ENCODE measurements at regions not wholly inside any gene's neighbourhood (a gene's known extent, or its start where the extent isn't known, plus 50 kb on each side); places are given as distances from the start of the nearest gene placed in this dataset.
"Not testable (repeated sequence)": the region's sequence is repeated elsewhere in the genome, so short reads cannot be mapped to it uniquely, and the experiment has no call there.

DNA sequence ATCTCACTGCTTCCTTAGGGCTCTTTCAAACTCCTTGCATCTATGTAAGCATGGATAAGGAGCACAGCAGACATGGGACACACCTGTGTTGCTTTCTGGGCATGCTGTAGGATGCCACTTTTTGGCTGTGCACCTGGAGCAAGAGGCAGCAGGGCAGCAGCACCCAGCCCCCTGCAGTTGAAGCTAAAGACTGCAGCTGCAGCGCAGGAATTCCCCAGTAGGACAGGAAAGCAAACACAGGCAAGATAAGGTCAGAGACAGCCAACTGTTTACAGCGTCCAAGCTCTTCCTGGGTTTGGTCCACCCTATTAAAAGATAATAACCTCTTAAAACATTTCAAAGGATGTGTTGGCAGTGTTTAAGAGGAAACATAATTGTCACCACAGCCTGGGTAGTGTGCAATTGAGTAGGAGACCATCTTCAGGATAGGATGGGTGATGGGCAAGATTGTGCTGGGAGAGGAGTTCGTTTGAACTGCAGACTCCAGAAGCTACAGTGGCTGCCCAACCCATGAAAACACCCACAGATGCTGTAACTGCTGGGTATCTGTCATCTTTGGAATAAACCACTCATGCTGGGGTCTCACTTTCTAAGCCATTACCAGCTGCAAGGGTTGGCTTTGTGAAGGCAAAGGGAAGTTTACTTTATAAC lies 242.3 kb upstream of the PLGLB1 start:
- not testable (repeated sequence) for DNase-seq (ENCODE audit: low spot score)

DNA sequence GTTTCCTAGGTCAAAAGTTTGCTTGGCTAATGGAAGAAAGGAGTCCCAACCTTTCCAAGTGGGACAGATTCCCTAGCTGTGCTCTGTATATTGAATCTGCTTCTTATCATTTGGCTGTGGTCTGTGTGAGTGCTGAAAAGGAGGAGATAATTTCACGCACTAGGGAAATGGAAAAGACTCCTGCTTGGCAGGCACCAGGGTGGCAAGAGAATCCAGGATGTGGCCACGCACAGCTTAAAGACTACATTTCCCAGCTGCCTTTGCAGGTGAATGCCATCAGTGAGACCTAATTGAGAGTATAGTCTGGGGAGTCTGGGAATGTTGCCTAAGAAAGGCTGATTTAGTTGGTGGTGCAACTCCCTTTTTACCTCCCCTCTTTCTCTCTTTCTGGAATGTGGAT lies 253.5 kb upstream of the PLGLB1 start:
- not testable (repeated sequence) for DNase-seq (ENCODE audit: low spot score)

DNA sequence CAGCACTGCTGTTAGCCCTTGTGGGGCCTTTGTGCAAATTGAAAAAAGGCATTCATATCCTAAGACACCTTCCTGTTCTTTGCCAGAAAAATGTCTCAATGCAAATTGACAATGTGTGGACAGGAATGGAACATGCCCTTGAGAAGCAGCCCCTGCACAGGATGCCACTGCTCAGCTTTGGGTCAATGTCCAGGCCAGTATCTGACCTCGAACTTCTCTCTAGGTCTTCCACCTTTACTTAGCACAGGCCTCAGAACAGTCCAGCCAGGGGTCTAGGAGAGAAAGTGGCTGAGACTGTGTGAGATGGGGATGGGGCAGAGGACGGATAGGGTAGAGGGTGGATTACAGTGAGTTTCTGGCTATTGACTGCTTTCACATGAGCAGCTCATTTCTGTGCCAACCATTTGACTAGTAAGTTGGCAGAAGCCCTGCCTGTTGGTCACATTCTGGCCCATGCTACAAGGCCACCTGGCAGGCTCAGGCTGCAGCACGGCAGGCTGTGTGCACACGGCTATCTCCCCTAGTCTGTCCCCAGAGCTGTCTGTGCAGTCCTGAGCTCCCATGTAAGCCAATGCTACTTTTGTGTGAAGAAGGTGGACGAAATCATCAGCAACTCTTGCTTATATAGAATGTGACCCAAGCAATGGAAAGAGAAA lies 254.5 kb upstream of the PLGLB1 start:
- not testable (repeated sequence) for DNase-seq (ENCODE audit: low spot score)

DNA sequence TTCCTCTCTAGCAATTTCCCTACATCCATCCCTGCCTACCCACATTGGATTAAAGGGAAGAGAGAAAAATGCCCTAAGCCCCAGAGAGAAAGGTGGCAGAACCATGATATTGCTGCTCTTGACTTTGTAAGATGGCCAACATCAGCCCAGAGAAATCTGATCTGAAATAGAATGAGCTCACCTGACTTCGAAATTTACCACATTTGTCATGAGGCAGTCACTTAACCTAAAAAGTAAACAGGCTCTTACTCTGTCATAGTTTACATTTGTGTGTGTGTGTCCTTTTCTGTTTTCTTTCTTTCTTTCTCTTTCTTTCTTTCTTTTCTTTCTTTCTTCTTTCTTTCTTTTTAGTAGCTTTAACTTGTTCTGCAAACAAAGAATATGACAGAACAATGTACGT lies 255.0 kb upstream of the PLGLB1 start:
- not testable (repeated sequence) for DNase-seq (ENCODE audit: low spot score)

DNA sequence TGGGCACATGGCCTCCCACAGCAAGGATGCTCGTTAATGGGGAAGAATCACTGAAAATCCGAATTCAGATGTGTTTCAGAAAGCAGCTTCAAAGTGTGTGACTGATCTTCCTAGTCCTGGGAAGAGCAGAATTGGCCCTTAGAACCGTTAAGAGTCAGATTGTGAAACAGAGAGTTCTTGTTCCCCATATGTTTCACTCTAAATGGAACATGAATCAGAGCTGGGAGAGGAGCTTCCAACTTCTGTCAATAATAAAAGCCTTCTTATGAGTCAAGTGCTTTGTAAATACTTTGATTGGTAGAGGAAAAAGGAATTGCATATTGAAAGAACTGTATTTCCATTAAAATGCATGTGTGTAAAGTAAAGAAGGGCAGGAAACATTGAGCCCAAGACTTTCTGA lies 256.1 kb upstream of the PLGLB1 start:
- not testable (repeated sequence) for DNase-seq (ENCODE audit: low spot score)

DNA sequence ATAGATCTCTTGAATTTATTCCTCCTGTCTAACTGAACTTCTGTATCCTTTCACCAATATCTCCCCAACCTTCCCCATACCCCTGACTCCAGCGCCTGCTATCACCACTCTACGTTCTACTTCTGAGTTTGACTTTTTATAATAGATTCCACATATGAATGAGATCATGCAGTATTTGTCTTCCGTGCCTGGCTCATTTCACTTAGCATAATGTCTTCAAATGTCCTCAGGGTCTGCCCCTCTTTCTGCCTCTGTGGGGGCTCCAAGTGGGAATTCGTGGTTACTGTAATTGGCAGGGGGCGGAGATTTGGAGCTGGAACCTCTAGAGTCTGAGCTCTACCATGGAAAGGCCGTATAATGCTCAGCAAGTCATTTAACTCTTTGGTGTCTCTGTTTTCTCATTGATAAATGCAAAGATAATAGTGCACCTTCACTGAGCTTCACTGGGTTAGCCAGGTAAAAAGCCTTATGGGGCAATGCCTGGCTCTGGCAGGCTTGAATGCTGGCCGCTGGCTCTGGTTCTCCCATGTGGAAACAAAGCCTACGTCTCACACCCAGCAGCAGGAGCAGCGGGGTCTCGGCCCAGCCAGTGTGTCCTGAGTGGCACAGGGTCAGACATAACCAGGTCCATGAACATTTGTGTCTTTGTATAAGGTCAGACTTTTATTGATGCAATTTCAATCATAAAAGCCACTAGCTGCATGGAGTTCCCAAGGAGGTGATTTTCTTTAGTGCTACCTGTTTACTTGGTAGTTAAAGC lies 259.1 kb upstream of the PLGLB1 start:
- not testable (repeated sequence) for DNase-seq (ENCODE audit: low spot score)

DNA sequence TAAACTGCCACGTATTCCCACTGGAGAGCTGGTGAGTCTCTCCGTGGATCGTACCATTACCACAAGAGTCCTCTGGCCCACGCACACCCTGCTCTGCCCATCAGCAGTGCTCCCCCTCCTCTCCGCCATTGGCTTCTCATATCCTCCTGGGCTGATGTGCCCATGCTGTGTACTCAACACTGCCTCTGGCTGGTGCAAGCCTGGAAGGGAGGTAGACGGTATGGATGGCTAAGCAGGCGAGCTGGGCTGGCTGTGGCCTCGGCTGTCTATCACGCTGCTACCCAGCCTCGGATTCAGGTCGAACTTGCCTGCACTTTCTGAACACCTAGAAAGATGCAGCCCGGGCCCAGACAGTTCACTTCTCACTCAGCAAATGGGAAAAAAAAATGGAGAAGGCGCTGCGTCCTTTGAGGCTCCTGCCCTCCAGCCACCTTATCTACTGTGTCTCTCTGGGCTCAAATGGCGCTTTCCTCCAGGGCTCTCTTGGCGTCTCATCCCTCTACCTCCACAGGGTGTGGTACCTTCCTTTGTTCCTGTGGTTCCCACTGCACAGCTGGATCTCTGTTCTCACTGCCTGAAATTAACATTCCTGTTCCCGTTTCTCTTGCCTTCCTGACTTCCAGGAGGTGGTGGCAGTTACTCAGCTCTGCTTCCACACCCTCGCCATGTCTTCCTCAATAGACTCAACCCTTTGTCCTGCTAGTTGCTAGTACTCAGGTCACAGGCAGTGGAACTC lies 262.3 kb upstream of the PLGLB1 start:
- DNase-seq (ENCODE audit: low spot score) = not testable (repeated sequence)

DNA sequence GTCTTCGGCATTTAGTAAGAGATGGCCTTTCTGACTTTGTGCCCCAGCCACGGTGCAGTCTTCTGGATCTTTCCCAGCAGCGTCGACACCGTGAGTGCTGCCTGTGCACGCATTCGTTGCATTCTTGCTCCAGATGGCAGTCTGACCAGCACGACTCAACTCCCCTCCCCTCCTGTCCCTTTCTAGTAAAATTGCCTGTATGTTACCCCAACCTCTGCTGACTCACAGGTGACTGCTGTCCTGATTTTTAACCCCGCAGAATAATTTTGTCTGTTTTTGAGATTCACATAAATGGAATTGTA lies 262.8 kb upstream of the PLGLB1 start:
- not testable (repeated sequence) for DNase-seq (ENCODE audit: low spot score)

DNA sequence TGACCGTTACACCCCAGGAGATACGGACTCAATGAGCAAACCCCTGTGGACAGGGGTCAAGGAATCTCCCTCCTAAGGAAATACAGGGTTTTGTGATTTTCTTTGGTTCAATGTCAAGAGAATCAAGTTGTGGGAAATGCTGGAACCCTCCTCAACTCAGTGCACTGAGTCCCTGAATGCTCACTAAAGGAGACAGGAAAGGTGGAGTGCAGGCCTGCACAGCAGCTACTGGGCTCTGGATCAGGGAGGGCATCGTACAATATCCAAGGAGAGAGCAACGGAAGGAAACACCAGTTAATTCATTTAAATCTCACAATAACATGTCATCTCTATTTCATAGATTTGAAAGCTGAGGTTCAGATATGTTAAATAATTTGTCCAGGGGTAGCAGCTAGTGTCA lies 263.5 kb upstream of the PLGLB1 start:
- DNase-seq (ENCODE audit: low spot score) = not testable (repeated sequence)

DNA sequence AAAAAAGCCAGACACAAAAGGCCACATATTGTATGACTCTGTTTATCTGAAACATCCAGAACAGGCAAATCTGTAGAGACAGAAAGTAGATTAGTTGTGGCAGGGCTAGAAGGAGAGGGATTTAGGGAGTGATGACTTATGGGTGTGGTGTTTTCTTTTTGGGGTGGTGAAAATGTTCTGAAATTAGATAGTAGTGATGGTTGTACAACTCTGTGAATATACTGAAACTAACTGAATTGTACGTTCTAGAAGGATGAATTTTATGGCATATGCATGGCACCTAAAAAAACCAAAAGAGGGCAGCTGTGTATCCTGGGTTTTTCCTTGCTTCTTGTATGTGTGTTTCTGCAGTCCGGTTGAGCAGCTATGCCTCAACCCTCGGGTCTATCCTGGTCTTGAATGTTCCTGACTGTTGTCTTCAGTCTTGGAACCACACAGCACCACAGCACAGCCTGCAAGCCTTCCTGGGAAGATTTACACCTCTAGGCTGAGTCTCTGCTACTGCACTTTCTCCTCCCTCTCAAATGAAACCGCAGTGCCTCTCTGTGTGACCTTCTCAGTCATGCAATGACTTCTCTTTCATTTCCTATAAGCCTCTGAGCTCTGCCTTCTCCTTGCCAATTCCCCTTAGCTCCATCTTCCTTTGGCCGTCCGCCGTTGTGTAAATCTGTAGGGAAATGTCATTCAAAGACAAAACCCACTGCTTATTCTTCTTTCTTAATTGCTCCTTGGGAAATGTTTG lies 269.1 kb upstream of the PLGLB1 start:
- not testable (repeated sequence) for DNase-seq (ENCODE audit: low spot score)

DNA sequence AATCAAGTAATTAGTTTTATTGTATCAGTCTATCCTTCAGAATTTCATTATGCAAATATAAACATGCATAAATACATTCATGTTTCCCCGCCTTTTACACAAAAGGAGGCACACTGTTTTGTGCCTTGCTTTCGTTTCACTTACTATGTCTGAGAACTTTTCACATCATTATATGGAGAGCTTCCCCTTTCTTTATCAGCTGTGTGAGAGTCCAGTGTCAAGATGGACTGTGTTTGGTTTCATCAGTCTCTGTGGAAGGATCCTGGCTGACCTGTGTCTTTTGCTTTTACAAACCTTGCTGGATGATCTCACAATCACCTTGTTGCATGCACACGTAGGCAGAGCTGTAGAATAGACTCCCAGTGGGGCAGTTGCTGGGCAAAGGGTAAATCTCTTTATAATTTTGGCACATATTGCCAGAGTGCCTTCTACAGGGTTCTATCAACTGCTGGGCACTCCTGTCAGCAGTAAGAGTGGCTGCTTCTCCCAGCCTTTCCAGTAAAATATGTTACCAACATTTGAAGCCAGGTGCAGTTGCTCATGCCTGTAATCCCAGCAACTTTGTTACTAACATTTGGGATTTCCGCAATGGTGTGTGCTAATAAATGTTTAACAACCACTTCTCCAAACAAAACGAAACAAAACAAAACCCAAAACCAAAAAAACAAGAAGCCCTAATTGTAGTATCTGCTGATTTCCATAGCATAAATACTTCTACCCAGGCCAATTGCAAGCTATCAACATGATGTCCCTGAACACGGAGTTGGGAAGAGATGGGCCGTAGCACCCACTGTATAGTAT lies 270.0 kb upstream of the PLGLB1 start:
- not testable (repeated sequence) for DNase-seq (ENCODE audit: low spot score)

DNA sequence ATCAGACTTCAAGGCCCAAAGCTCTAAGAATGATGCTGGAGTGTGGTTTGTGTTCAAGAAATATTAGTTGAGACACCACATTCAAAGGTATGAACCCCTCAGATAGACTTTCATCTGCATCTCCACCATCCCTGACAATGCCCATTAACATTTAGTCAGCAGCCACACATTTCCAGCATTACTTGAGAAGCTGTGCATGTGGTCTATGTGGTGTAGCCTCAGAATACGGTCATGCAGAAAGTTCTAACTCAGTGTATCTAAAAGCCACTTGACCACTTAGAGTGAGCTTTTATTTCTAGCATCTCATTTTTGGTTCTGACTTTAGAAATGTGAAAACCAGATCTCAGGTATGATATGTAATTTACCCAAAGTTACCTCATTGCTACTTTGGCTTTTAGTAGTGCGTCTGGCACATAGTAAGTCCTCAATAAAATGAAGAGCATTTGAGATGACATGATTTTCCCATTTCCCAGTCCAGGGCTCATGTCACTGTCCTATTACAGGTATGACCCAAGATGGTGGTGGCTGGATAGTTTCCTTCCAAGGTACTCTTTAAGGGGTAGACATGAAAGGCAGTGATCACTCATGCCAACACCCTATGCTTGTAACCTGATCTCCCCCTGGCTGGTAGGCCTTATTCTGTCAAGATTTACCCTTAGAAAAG lies 272.4 kb upstream of the PLGLB1 start:
- DNase-seq (ENCODE audit: low spot score) = not testable (repeated sequence)

DNA sequence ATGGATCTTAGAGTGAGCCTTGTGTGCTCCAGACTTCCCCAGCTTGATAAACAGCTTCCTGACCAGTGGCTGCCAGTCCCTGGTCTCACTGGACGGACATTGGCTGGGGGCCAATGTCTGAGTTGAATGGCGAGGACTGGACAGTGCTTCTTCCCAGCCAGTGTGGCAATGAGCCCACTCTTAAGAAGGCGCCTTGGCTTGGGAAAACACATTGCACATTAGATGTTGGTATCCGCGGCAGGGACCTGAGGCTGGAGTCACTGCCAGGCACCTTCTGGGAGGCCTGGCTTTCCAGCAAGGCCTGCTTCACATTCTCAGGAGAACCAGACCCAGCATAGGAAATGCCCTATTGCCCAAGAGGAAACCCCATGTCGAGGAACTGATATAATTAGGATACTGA lies 273.5 kb upstream of the PLGLB1 start:
- not testable (repeated sequence) for DNase-seq (ENCODE audit: low spot score)

DNA sequence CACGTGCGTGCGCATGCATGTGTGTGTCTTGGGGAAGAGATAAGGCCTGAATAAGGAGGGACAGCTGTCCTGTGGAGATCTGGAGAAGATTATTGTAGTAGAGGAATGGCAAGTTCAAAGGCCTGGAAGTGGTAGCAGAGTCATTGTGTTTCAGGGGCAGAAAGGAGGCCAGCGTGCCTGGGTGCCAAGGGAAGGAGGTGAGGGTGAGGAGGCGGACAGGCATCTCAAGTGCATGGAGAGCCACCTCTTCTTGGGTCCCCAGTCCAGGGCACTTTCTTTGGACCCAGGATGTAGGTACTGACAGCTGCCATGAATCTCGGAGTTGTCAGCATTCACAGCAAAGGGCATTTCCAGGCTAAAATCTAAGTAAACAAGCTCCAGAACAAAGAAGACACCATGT lies 279.7 kb upstream of the PLGLB1 start:
- DNase-seq (ENCODE audit: low spot score) = not testable (repeated sequence)

DNA sequence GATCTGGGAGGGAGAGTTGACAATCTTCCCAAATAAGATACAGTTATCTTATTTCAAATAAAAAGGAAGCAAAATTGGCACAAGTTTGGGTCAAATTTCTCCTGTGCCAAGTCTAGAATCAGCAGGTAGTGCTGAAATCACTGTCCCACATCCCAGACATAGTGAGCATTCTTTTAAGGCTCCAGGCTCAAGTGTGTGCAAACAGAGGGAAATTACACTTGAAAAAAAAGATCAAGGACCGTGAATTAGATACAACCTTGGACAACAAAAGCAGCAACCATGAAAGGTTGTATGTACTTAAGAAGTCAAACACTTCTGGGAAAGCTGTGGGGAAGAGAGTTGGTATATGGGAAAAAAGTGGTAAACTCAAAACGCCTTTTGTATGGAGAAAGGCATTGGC lies 280.2 kb upstream of the PLGLB1 start:
- DNase-seq (ENCODE audit: low spot score) = not testable (repeated sequence)

DNA sequence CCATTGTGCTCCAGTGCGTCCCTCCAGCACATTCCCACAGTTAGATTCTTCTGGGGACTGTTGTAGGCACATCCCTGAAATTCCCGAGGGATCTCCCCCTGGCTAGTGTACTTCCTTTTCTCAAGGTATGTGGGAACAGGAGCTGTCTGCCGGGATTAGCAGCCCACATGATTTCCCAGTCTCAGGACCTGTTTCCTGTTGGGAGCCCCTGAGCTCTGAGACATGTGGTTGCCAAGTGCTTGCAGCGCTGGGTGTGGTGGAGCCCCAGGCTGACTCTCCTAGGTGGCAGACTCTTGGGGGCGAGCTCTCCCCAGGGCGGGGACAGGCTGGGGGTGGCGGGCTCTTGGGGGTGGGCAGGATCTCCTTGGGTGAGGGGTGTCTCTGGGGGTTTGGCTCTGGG lies 287.0 kb upstream of the PLGLB1 start:
- DNase-seq (ENCODE audit: low spot score) = not testable (repeated sequence)

DNA sequence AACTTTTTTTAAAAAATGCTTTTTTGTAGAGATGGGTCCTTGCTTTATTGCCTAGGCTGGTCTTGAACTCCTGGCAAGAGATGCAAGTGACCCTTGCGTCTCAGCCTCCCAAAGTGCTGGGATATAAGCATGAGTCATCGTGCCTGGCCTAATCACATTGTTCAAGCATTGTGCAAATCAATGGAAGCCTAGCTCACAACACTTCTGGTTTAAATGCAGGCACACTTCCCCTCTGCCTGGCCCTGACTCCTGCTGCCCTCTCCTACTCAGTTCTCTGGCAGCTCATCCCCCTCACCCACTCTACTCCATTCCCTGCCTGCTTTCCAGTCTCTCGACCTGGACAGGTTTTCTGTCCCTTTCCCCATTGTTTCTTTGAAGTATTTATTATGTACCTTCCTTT lies 288.1 kb upstream of the PLGLB1 start:
- not testable (repeated sequence) for DNase-seq (ENCODE audit: low spot score)

DNA sequence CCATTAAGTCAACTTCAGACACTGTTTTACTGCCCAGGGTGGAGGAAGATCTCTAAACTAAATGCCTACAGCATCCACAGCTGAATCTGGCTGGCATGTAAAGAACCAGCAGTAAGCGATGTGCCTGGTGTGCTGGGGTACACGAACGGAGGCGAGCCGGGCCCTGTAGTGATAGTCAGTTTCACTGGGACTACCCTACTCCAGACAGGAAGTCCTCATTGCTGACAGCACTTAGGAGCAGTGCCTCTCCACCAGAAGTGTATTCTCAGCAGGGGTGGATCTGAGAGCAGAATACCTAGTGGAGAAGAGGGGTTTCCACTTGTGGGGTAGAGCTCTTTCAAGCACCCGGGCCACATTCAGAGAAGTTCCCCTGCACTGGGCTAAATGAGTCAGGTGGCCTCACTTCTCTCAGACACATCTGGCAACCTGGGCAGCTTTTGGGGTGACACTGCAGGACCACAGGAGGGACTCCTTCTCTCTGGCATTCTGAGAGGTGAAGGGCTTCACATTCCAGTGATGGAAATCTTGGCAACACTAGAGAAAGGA lies 290.3 kb upstream of the PLGLB1 start:
- DNase-seq (ENCODE audit: low spot score) = not testable (repeated sequence)

DNA sequence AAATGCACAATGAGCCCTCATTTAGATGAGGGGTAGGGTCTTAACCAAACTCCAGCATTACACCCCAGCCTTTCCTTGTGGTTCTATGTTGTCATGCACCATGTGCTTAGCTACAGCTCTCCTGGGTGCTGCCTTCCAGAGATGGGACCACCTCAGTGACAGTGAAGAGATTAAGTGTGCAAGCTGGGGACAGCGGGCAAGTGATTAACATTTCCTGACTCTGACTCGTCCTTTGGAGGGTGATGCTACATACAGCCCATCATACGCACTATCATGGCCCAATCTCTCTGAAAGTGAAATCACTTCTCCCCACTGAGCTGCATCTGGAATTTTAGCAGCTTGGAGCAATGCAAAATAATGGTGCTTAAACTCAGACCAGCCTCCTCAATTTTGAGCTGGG lies 293.0 kb upstream of the PLGLB1 start:
- DNase-seq (ENCODE audit: low spot score) = not testable (repeated sequence)
